GM12874 (cell line): ENCODE measurements at regions not wholly inside any gene's neighbourhood (a gene's known extent, or its start where the extent isn't known, plus 50 kb on each side); places are given as distances from the start of the nearest gene placed in this dataset.

Experiments used
- CTCF ChIP-seq: IDR thresholded peaks from 2 replicates; pipeline ENCODE4 v1.5.1; 2011; ENCODE audit warnings: low read depth, mild to moderate bottlenecking, control low read depth, low read length, moderate library complexity; ENCODE audit not compliant: insufficient read depth

- no peak for TF ChIP-seq CTCF
Measured at GRCh38 chr3:86161493-86161892, 829.5 kb downstream of the VGLL3 start.

- no peak for TF ChIP-seq CTCF
Measured at GRCh38 chr3:86152620-86153019, 838.3 kb downstream of the VGLL3 start.

DNA sequence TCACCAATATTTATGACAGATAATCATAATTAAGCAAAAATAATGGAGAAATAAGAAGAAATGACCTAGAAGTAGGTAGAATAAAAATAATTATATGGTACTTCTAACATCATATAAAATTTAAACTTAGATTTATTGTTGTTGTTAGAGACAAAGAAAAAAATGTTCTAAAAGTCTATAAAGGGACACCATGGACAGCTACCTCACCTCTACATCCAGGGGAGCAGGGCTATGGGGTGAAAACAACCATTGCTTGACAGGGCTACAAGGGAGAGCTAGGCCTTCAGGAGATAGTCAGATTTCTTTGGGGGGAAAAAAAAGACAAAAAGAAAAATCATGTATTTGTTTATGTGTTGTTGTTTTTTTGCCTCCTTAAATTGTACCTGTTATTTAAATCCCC is 841.9 kb downstream of the VGLL3 start:
- TF ChIP-seq CTCF, result no peak

- TF ChIP-seq CTCF, result no peak
Measured at GRCh38 chr3:86147119-86147518, 843.8 kb downstream of the VGLL3 start.

- TF ChIP-seq CTCF, result no peak
Measured at GRCh38 chr3:86126552-86126951, 864.4 kb downstream of the VGLL3 start.
